COLO829 (cell line): ENCODE measurements at regions not wholly inside any gene's neighbourhood (a gene's known extent, or its start where the extent isn't known, plus 50 kb on each side); places are given as distances from the start of the nearest gene placed in this dataset.

Source experiments
- DNase-seq: peaks from one replicate; pipeline ENCODE4 v3.0.0; 2012; ENCODE audit warnings: low spot score

DNA sequence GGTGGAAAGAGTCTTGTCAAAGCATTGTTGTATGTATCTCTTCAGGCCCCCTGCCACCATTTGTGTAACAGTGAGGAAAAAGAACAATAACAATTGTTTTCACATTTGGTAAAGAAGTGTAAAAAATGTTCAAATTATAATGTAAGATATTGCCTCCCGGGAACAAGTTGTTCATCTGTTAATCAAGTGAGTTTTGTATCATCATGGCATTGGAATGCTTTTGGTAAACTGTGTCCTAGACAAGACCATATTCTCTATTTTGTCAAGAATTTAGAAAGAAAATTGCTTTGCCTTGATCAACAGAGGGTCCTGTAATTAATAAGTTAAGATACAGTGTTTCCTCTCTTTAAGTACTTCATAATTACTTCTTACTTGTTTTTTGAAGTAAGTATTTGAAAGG is 692.0 kb upstream of the NR5A2 start:
- no peak for DNase-seq

DNA sequence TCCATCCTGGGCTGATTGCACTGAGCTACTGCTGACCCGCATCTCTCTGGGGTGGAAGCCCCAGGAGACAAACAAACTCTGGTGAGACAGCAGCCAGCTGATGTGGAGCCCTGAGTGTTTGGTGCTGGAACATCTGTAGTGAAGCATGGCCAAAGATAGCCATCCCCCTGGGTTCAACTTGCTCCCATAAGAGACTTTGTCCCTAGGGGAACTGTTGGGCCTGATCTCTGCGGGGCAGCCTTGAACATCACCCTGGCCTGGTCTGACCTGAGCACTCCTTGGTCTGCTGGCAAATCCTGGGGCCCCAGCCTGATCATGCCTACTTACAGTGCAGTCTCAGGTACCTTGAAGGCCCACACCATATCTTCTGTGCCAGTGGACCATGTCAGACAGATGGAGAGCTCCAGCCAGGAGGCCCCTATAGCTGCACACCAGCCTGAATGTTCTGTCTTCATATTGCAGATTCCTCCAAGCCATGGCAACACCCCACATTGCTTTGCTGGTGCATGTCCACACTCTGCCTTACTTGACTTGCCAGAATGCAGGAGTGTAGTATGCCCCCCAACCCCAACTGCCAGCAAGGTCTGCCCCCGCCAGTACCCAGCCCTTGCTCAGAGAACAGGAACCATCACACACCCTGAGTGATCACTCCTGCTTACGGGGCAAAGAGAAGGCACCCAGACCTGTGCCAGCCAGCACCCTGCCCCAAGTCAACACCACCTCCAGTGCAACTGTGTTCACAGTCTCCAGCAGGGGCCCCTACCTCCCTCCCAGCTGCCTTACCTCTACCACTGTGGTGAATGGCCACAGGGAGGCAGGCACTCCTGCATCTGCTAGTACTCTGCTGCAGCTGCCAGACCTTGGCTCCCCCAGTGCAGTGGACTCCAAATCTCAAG is 690.5 kb upstream of the NR5A2 start:
- DNase-seq, result no peak

DNA sequence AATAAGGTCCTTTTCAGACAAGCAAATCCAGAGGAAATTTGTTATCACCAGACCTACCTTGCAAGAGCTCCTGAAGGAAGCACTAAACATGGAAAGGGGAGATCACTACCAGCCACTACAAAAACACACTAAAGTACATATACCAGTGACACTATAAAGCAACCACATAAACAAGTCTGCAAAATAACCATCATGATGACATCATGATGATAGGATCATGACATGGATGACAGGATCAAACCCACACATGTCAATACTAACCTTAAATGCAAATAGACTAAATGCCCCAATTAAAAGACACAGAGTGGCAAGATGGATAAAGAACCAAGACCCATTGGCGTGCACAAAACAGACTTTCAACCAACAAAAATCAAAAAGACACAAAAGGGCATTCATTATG is 688.8 kb upstream of the NR5A2 start:
- DNase-seq, result no peak

DNA sequence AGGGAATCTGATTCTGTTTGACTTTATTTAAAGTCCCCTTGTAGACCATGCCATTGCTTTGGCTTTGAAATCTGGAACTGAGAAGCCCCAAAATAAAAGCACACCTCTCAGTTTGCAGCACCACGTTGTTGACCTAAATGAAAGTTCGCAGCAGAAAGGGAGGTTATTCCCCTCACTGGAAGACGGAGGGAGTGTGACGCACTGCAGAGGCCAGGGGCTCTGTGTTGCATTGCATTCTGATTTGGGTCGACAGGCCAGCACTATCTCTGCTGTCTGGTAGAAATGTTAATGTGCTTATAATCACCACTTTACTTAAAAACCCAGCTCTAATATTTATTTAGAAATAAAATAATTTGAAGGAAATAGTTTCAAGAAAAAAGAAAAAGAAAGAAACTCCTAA is 675.2 kb upstream of the NR5A2 start:
- DNase-seq, result no peak

DNA sequence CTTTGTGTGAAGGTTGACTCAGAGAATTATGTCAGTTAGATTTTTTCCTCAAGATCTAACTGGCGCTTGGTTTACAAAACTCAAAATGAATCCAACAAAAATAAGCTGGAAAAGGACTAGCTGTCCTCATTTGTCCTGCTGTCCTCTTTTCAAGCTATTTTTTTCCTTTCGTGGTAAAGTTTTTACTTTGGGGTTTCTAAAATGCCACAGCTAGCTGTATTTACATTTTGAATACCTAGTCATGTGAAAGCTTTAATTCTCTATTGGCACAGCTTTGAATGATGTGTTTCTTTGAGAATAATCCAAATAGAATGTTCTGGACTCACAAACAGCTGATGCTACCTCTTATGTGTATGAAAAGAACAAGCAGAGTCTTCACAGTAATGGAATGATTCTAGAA is 673.6 kb upstream of the NR5A2 start:
- no peak for DNase-seq

DNA sequence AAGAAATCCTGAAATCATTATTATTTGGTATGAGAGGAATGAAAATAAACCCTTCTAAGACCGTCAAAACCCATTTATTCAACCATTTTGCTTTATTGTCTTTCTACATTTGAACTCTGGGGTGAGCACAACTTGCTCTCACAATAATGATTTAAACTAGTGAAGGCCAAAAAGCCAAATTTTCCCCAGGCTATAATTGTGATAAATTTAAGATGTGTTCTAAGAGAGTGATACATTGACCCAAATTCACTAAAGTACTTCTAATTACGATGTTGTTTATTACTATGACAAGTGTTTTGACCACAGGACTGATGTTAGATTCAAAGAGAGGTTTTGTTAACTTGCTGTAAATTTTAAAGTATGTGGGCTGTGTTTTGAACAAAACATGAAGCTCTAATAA is 670.9 kb upstream of the NR5A2 start:
- DNase-seq, result no peak

DNA sequence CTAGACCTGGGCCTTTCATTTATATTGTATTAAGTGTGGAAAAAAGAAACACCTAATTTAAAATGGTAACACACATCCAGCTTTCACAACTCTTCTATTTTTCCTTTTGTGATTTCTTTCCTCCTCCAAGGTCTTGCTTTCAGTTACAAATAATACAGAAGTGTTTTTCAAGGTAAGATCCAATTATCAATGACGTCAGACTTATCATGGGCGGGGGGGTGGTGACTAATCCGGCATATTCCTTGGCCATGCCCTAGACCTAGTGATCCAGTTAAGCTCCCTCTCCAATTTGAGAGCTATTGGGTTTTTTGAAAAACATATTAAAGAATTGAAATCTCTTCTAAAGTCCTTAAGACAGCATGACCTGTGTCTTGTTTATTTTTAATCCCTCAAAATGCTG is 669.9 kb upstream of the NR5A2 start:
- DNase-seq, result no peak

DNA sequence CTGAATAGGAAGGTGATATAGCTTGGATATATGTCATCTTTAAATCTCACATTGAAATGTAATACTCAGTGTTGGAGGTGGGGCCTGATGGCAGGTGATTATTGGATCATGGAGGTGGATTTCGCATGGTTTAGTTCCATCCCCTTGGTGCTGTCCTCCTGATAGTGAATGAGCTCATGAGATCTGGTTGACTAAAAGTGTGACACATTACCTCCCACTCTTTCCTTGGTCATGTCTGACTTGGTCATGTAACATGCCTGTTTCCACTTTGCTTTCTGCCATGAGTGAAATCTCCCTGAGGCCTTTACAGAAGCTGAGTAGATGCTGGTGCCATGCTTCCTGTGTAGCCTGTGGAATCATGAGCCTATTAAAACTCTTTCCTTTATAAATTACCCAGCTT is 664.5 kb upstream of the NR5A2 start:
- DNase-seq, result no peak

DNA sequence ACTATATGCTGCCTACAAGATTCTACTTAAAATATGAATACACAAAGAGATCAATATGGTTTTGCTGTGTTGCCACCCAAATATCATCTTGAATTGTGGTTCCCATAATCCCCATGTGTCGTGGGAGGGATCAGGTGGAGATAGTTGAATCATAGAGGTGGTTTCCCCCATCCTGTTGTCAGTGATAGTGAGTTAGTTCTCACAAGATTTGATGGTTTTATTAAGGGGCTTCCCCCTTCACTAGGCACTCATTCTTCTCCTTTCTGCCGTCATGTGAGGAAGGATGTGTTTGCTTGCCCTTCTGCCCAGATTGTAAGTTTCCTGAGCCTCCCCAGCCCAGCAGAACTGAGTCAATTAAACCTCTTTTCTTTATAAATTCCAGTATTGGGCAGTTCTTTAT is 654.4 kb upstream of the NR5A2 start:
- no peak for DNase-seq

DNA sequence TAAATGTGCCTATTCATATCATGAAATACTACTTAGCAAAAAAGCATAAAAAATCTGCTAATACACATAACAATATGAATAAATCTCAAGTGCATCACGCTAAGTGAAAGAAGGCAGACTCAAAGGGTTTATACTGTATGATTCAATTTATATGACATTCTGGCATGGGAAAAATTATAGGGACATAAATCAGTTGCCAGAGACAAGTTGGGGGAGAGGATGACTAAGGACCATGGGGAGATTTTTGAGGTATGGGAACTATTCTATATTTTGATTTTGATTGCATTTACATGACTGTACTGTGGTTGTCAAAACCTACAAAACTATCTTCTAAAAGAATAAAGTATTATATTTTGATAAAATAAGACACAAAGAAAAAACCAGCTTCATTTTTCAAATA is 650.3 kb upstream of the NR5A2 start:
- no peak for DNase-seq

DNA sequence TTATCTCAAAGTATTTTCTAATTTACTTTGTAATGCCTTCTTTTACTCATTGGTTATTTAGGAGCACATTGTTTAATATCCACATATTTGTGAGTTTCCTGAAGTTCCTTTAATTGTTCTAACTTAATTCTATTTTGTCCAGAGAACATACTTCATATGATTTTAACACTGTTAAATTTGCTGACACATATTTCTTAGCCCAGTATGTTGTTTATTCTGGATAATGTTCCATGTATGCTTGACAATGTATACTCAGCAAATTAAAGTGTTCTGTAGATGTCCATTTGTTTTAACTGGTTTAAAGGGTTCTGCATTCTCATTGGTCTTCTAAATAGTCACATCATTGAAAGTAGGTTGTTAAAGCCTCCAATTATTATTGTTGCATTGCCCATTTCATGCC is 643.7 kb upstream of the NR5A2 start:
- DNase-seq, result no peak

DNA sequence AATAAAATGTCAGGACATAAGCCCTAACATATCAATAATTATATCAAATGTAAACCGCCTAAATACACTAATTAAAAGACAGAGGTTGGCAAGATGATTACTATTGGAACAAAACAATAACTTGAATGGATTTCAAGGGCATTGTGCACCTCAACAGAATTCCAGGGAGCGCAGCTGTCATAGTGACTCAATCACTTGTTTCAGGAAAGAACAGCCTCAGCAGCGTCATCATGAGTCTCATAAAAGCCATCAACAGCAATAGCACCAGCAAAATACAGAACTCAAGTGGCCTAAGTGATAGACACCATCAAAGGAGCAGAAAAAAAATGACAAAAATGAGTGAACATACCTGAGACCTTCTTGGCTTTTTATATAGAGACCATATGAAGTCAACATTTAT is 632.7 kb upstream of the NR5A2 start:
- no peak for DNase-seq

DNA sequence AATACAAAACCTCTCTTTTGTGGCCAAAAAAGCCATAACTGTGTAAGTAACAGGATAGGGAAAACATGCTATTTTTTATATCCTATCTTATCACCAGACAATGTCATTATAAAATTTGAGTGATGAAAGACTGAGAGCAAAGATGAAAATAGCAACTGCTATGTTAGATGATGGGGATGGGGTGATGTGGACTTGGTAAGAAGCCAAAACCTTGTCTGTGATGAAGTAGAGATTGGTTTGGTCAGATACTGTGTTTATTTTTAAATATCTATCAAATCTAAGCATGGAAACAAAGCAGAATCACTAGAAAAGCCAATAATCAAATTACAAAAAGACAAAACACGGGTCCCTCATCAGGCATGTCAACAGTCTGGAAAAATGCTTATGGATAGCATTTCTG is 631.1 kb upstream of the NR5A2 start:
- DNase-seq, result no peak

DNA sequence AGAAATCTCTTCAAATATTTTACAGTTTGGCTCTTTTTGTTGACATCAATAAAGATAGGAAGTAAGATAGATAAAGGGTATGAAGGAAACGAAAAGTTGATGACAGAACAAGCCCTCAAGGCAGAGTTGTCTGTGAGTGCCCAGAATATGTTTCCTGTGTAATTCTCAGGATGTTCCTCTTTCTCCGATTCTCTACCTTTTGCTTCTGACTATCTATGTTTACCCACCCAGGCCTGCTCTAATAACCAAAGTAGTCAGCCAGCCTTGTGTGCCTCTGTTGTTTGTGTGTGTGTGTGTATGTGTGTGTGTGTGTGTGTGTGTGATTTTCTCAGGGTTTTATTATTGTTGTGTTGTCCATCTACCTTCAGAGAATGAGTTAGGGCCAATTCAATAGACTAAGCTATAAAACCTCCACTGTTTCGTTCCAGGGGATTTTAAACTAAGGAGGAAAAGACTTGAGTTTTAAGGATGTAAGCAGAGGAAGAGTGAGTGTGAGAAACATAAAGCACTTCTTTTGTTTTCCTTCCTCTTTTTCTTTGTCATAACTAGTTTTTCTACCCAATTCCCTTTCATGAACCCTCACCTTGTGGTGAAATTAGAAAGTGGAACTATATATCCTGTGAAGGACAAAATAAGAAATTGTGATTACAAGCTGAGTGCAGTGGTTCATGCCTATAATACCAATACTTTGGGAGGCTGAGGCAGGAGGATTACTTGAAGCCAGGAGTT is 627.4 kb upstream of the NR5A2 start:
- DNase-seq, result no peak

DNA sequence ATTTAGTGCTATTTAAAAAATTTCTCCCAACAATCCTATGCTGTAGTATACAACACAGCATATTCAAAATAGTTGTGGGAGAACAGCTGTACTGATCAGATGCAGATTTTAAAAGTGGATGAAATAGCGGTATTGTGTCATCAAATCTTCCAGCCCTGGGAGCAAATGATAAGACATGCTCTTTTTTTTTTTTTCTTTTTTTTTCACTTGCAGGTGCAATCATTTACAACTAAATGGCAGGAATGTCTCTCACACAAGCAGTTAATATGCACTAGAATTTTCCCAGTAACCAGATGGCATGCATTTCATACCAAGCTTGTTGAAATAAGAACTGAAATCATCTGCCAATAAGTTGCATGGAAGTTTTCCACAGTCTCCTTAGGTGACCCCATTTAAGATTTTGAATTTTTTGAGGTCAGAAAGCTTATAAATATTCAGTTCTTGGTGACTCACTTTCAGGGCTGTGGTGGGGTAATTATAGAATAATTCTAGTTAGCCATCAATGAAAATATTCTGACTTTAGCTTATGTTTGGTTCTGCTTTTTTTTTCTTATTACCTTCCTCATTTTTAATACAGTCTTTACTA is 623.9 kb upstream of the NR5A2 start:
- no peak for DNase-seq

DNA sequence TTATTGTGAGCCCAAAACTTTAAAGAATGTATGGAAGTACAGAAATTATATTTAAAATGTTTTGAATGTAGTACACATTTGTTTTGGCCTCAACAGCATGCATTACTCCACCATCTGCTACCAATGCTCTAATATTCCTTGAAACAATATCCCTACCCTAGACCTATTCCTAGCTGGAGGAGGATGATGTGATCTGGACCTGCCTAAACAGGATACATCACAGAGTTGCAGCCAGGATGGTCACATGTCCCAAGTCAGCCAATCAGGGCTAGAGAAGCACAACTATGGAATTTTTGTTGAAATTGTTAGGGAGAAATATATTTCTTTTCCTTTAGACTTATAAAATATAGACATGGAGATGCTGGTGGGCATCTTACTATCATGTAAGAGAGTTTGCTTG is 623.3 kb upstream of the NR5A2 start:
- DNase-seq, result no peak

DNA sequence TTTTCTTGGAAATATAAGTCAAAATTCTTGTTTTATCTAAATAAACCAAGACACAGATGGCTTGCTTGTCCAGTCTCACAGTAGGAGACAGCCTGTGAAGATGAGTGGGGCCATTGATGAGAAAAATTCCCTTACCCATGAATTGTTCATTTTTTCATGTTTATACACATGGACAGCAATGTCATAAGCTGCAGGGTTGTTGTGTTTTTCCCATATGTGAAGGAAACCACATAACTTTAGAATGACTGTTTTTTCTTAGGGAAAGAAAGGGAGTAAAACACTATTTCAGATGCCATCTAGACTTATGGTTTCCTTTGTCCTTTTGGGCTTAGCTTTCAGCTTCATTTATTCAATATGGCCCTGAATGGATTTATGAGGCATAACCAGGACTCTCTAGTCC is 622.5 kb upstream of the NR5A2 start:
- no peak for DNase-seq

DNA sequence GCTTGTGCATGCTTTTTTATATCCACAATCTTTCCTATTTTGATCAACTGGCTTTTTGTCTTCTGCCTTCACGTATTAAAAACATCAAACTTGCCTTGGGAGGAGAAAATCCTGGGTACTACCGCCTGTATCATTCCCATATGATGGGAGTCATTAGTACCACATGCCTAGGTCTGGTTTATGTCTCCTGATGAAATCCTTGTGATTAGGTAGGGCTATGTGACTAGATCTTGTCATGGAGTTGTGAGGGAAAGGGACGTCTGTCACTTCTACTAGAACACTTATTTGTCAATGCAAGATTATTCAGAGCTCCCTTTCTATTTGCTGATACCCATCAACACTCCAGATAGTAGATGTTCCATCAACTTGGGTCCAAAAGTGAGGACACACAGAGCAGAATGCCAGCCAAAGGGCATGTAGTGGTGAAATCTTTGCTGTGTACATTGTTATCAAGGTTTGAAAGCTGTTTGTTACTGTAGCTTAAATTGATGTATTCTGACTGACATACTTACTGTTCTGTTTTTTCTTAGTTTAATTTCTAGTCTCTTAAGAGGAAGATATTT is 621.8 kb upstream of the NR5A2 start:
- no peak for DNase-seq

DNA sequence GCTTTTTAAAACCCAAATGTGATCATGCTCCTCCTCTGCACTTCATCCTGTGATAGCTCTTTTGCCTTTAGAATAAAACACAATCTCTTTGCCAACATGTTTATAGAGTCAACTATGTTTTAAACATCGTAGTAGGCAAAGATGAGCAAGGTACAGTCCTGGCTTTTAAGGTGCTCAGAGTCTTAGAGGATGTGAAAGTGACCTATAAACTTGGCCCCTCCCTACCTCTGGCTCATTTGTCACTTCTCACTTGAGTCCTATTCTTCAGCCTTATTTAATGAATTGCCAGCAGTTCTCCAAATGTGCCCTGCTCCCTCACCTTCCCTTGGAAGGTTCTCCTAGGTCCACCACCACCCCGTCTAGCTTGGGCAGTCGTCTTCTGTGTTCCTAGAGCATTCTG is 617.0 kb upstream of the NR5A2 start:
- no peak for DNase-seq

DNA sequence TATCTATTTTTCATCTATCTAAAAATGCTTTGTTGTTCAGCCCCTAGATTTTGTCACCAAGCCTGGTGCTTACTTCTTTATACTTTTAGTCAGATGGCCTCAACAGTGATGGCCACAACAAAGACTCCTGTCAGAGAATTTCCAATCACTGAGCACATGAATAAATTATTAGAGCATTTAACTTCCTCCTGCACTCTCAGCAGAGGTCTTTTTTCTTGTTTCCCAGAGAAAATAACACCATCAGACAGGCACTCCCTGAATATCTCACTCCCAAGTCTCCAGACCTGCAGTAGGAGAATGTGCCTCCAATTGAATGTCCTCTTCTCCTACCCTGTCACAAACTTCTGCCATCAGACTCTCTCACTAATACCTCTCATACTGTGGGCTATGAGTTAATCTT is 616.0 kb upstream of the NR5A2 start:
- DNase-seq, result no peak

DNA sequence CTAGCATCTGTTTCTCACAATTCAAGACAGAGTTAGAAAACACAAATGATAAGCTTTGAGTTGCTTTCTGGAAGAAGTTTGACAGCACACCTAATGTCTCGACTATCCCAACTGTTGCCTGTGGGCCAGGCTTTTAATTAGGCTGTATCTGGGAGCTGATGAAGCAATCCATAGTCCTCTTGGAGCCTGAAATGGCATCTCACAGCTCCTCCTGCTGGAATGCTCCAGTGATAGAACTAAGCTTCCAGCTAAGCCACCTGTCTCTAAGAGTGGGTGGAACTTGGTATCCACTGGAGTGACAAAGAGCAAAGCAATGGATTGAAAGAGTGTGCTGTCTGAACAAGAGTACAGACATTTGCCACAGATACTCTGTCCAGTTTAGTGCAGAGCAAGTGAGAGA is 605.3 kb upstream of the NR5A2 start:
- DNase-seq, result peak; percentile 24

DNA sequence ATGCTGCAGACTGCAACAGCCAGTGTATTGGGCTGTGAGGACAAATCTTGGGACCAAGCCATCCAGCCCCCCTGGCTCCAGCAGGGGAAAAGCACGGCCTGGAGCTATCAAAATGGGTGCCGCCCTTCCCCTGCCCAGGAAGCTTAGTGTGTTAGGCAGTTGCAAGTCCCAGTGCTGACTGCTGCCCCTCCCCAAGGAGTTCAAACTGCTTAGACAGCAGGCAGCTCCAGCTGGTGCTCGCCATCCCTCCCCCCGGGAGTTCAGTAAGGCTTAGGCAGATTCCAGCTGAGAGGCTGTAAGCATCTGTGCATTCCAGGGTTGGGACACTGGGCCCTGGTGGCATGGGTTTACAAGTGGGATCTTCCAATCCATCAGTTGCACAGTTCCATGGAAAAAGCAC is 579.6 kb upstream of the NR5A2 start:
- DNase-seq, result no peak

DNA sequence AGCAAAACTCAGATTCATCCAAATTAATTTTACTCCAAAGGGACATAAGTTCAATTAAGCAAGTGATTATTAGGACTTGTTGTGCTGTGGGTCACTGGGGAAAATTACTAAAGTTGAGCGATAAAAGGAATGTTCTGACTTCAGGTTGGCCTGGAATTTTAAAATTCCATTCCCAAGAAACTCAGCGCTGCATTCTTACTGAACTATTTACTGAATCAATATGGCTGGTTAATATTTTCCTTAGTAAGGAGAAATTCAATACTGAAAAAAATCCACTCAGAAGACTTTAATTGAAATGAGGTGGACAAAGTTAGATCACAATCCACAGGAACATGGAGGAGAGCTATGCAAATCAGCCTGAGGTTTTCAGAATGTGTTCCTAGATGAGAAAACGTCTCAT is 578.9 kb upstream of the NR5A2 start:
- peak; percentile 6 for DNase-seq
